ENCODE measurements at regions not wholly inside any gene's neighbourhood (a gene's known extent, or its start where the extent isn't known, plus 50 kb on each side); places are given as distances from the start of the nearest gene placed in this dataset.

DNA sequence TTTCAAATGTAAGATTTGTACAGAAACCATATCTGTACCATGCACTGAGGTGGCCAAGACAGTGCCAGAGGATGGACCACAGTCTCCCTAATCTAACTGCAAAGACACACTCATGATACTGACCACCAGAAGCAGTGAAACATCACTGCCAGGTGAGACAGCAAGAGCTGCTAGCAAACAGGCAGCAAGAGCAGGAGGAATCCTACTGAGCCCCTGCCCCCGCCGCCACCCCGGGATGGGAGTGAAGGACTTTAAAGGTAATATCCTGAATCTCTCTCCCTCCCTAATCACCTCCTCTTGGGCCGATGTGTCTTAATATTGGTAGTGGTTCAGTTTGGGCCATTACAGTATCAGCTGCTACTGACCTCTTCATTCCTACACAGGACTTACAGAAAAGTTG is 144.3 kb downstream of the XPNPEP1 start:
- TF ChIP-seq, protein P1, sequence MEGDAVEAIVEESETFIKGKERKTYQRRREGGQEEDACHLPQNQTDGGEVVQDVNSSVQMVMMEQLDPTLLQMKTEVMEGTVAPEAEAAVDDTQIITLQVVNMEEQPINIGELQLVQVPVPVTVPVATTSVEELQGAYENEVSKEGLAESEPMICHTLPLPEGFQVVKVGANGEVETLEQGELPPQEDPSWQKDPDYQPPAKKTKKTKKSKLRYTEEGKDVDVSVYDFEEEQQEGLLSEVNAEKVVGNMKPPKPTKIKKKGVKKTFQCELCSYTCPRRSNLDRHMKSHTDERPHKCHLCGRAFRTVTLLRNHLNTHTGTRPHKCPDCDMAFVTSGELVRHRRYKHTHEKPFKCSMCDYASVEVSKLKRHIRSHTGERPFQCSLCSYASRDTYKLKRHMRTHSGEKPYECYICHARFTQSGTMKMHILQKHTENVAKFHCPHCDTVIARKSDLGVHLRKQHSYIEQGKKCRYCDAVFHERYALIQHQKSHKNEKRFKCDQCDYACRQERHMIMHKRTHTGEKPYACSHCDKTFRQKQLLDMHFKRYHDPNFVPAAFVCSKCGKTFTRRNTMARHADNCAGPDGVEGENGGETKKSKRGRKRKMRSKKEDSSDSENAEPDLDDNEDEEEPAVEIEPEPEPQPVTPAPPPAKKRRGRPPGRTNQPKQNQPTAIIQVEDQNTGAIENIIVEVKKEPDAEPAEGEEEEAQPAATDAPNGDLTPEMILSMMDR (IDR thresholded peaks at IDR 0.05; ENCODE audit: insufficient read depth, low read length, poor library complexity, severe bottlenecking): no peak
- no peak for TF ChIP-seq EZH2phosphoT487 (conservative IDR thresholded peaks at IDR 0.05; ENCODE audit: low read length)
